OCI-LY3 (cell line): ENCODE measurements at regions not wholly inside any gene's neighbourhood (a gene's known extent, or its start where the extent isn't known, plus 50 kb on each side); places are given as distances from the start of the nearest gene placed in this dataset.

Source experiments
- H2AFZ ChIP-seq: fragments of 200-600, 300-600 bp; shearing (Covaris generic); 2 replicates; pipeline ENCODE4 v1.6.0; 2014; ENCODE audit warnings: antibody characterized with exemption, low read depth, low read length
- H3K27ac ChIP-seq: fragments of 200-600, 300-600 bp; sonication (generic); 2 replicates; pipeline ENCODE4 v1.5.1; 2014; ENCODE audit warnings: mild to moderate bottlenecking, low read length, moderate library complexity, mixed read lengths
- H3K27me3 ChIP-seq: fragments of 200-600, 300-600 bp; sonication (generic); 2 replicates; pipeline ENCODE4 v1.6.1; 2014; ENCODE audit warnings: low read depth, low read length, mixed read lengths
- H3K36me3 ChIP-seq: fragments of 200-600, 300-600 bp; sonication (generic); replicated peaks from 2 replicates; pipeline ENCODE3; 2014; ENCODE audit warnings: low read depth, low read length, mixed read lengths
- H3K4me1 ChIP-seq: fragments of 300-600, 200-600 bp; sonication (generic); 2 replicates; pipeline ENCODE4 v1.6.1; 2014; ENCODE audit warnings: low read length, mixed read lengths
- H3K4me2 ChIP-seq: fragments of 200-600, 300-600 bp; sonication (generic); 2 replicates; pipeline ENCODE4 v1.6.1; 2014; ENCODE audit warnings: low read length, mixed read lengths
- H3K4me3 ChIP-seq: fragments of 300-600, 200-600 bp; sonication (generic); 2 replicates; pipeline ENCODE4 v1.5.1; 2014; ENCODE audit warnings: antibody characterized with exemption, mild to moderate bottlenecking, low read length, moderate library complexity
- H3K79me2 ChIP-seq: fragments of 300-600, 200-600 bp; shearing (Covaris generic); 2 replicates; pipeline ENCODE4 v1.6.1; 2014; ENCODE audit warnings: mild to moderate bottlenecking, low read length, mixed read lengths
- H3K9ac ChIP-seq: fragments of 300-600, 200-600 bp; shearing (Covaris generic); 2 replicates; pipeline ENCODE4 v1.6.0; 2014; ENCODE audit warnings: mild to moderate bottlenecking, low read length, moderate library complexity
- H3K9me3 ChIP-seq: fragments of 200-600, 300-600 bp; shearing (Covaris generic); 2 replicates; pipeline ENCODE4 v1.6.1; 2014; ENCODE audit warnings: low read length, mixed read lengths; ENCODE audit not compliant: insufficient read depth
- H4K20me1 ChIP-seq: fragments of 200-600, 300-600 bp; sonication (generic); 2 replicates; pipeline ENCODE4 v1.6.1; 2016; ENCODE audit warnings: low read length, mixed read lengths; ENCODE audit not compliant: insufficient read depth
- CTCF ChIP-seq: fragments of 200-600, 300-600 bp; sonication (generic); IDR thresholded peaks from 2 replicates; pipeline ENCODE4 v1.5.1; 2014; ENCODE audit warnings: antibody characterized with exemption, low read length, low read depth
- EZH2phosphoT487 ChIP-seq: fragments of 200-600 bp; shearing (Covaris generic); IDR thresholded peaks from 2 replicates; pipeline ENCODE4 v1.6.1; 2018; ENCODE audit warnings: antibody characterized with exemption, mixed run types, low read depth

DNA sequence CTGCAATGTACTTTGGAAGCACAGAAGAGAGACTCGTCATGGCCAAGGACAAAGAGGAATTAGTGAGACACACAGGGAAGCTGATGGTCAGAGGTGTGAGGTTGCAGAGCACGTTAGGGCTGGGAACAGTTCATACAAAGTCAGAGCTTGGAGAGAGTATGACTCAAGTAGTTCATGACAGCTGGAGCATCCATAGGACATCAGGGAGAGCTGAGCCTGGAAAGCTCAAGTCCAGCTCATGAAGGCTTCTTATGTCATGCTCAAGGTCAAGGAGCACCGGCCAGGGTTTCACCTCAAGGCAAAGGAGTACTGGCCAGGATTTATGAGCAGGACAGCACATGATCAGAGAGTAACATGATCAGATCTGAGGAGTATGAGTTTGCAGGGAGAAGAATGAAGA lies 64.6 kb upstream of the CHST1 start:
- Histone ChIP-seq H3K4me3 (no peak overlapping the region), H4K20me1 (no peaks in the 10 kb centered on the region), H3K27ac (no peak overlapping the region), H3K36me3 (no peaks in the 10 kb centered on the region), H3K4me1 (peaks cover 8% of the 10 kb centered on the region), H3K27me3 (peaks cover 8% of the 10 kb centered on the region), H3K9me3 (no peaks in the 10 kb centered on the region), H3K79me2 (no peaks in the 10 kb centered on the region), H3K4me2 (no peak overlapping the region), H3K9ac (no peak overlapping the region), H2AFZ (no peak overlapping the region)
- TF ChIP-seq EZH2phosphoT487 (no peak), CTCF (no peak)

DNA sequence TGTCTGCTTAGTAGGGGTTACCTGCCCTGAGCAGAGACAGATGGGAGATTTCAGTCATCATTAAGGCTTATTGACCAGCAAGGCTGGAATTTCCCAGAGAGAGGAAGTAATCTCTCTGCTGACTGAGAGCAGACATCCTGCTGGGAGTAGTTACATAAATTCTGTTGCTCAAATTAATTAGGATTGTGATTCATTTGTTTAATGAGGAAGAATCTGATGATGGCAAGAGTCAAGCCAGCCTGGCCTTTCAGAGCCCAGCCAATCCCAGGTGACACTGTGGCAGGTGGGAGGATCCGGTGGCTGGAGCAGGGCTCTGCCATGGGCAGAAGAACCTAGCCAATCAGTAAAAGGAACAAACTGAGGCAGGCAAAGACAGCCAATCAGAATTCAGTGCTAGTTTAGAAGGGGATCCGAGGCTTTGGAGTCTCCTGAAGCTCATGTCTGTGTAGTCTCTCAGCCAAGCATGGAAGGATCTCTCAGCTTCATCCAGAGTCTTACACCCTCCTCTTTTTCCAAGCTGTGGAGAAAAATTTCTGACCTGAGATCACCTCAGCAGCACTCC lies 61.2 kb upstream of the CHST1 start:
- no peaks in the 10 kb centered on the region for H3K9me3 ChIP-seq
- no peak overlapping the region for H3K27ac ChIP-seq
- peaks cover 8% of the 10 kb centered on the region for H3K4me1 ChIP-seq
- no peaks in the 10 kb centered on the region for H4K20me1 ChIP-seq
- H3K27me3 ChIP-seq: peaks cover 9% of the 10 kb centered on the region
- no peaks in the 10 kb centered on the region for H3K36me3 ChIP-seq
- no peak overlapping the region for H3K9ac ChIP-seq
- no peaks in the 10 kb centered on the region for H3K79me2 ChIP-seq
- no peak overlapping the region for H3K4me3 ChIP-seq
- TF ChIP-seq EZH2phosphoT487 (no peak), CTCF (no peak)
- H3K4me2 ChIP-seq: no peak overlapping the region
- H2AFZ ChIP-seq: no peak overlapping the region

DNA sequence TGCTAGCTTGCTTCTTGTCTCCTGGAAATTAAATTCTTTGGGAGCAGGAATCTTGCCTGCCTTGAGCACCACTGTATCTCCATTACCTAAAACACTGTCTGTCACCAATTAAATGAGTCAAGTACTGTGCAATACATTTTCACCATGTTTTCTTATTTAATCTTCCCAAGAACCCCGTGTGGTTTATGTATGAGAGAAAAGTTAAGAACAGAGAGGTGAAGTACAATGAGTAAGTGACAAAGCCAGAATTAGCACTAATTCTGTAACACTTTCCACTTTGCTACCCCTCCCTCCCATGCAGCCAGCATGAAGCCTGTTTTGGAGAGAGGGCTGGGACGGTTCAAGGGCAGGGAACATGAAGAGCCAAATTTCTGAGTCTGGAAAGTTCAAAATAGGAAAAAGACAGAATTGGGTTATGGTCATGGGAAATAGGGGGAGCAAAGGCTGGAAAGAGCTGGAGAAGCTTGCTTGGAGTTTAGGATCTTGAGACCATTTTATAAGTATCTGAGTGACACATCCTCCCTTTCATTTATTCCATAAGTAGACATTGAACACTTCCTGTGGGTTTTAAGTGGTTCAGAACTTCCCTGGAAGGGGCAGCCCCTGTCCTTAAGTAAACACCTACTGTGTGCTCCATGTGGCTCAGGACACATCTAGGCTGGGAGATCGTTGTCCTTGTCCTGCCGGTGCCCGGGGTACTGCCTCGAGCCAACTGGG lies 60.5 kb upstream of the CHST1 start:
- peaks cover 9% of the 10 kb centered on the region for H3K27me3 ChIP-seq
- H3K4me3 ChIP-seq: no peak overlapping the region
- H3K4me2 ChIP-seq: no peak overlapping the region
- H4K20me1 ChIP-seq: no peaks in the 10 kb centered on the region
- no peak overlapping the region for H3K27ac ChIP-seq
- H3K36me3 ChIP-seq: no peaks in the 10 kb centered on the region
- TF ChIP-seq CTCF (no peak), EZH2phosphoT487 (no peak)
- no peak overlapping the region for H2AFZ ChIP-seq
- peaks cover 8% of the 10 kb centered on the region for H3K4me1 ChIP-seq
- H3K79me2 ChIP-seq: no peaks in the 10 kb centered on the region
- H3K9ac ChIP-seq: no peak overlapping the region
- H3K9me3 ChIP-seq: no peaks in the 10 kb centered on the region

- Histone ChIP-seq H2AFZ (no peak overlapping the region), H4K20me1 (no peaks in the 10 kb centered on the region), H3K27ac (no peak overlapping the region), H3K79me2 (no peaks in the 10 kb centered on the region), H3K4me2 (no peak overlapping the region), H3K27me3 (peaks cover 15% of the 10 kb centered on the region), H3K36me3 (no peaks in the 10 kb centered on the region), H3K9me3 (no peaks in the 10 kb centered on the region), H3K4me3 (no peak overlapping the region), H3K9ac (no peak overlapping the region), H3K4me1 (peaks cover 8% of the 10 kb centered on the region)
- TF ChIP-seq EZH2phosphoT487 (no peak), CTCF (no peak)
Measured at GRCh38 chr11:45725121-45725520, 59.7 kb upstream of the CHST1 start.
